CD4-positive, alpha-beta T cell treated with Interleukin-2 at 100 ng/mL for 4 hours (primary cell): ENCODE measurements at regions not wholly inside any gene's neighbourhood (a gene's known extent, or its start where the extent isn't known, plus 50 kb on each side); places are given as distances from the start of the nearest gene placed in this dataset.
"Not testable (repeated sequence)": the region's sequence is repeated elsewhere in the genome, so short reads cannot be mapped to it uniquely, and the experiment has no call there.

Experiments
- DNase-seq: peaks from one replicate; pipeline ENCODE4 v3.0.0-alpha.2; 2020; ENCODE audit warnings: low spot score

DNA sequence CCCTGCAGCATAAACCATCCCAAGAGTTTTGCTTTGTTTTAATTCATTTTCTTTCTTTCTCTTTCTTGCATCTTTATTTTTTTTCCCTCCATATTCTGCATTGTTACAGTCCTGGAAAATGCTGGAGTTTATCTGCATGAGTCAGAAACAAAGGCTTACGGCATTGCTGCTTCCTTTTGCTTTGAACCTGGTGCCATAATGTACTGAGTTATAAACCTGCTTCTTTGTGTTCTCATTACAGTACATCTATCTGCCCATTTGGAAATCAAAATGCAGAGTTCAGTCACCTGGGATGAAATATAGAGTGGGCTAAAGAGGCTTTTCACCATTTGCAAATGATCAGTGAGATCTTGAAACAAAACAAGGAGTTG is 1009.2 kb upstream of the FANCL start:
- no peak for DNase-seq

- no peak for DNase-seq
These were observed 1008.5 kb upstream of the FANCL start for GRCh38 chr2:59249441-59250306.

DNA sequence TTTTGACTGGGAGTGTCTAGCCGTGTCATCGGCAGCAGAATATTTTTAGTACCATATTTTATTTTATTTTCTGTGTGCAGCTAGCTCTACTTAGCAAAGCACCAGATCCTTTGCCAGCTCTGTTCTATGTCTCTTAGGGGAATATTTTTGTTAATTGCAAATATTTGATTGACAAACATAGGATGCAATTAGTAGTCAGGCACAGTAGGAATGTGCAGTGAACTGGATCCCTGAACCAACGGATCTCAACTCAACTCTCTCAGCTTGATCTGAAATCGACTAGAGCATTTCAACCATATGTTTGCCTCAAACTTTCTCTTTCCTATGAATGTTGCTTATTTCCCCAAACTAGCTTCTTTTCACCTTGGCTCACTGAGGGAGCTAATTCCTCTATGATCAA is 998.0 kb upstream of the FANCL start:
- DNase-seq: no peak

- no peak for DNase-seq
These were observed 996.2 kb upstream of the FANCL start for GRCh38 chr2:59237311-59237710.

DNA sequence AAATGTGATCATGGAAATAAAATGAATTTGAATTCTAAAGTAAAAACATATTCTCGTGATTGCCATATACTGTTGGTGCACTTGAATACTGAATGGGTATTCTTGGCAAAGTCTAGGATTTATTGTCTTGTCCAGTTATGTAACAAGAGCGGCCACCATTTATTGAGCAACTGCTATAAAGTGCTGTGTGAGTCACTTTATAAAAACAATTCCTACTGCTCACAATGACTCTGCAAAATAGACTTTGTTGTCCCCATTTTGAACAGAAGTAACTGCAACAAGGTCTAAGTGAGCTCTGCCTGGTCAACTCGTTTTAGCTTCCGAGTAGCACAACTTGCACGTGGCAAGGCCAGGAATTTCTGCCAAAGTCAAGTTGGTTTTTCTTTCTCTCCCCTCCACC is 995.6 kb upstream of the FANCL start:
- DNase-seq: no peak

GRCh38 chr2:59233920-59234319 is 992.8 kb upstream of the FANCL start:
- DNase-seq: no peak

- DNase-seq: no peak
These were observed 992.3 kb upstream of the FANCL start for GRCh38 chr2:59233448-59233847.

DNA sequence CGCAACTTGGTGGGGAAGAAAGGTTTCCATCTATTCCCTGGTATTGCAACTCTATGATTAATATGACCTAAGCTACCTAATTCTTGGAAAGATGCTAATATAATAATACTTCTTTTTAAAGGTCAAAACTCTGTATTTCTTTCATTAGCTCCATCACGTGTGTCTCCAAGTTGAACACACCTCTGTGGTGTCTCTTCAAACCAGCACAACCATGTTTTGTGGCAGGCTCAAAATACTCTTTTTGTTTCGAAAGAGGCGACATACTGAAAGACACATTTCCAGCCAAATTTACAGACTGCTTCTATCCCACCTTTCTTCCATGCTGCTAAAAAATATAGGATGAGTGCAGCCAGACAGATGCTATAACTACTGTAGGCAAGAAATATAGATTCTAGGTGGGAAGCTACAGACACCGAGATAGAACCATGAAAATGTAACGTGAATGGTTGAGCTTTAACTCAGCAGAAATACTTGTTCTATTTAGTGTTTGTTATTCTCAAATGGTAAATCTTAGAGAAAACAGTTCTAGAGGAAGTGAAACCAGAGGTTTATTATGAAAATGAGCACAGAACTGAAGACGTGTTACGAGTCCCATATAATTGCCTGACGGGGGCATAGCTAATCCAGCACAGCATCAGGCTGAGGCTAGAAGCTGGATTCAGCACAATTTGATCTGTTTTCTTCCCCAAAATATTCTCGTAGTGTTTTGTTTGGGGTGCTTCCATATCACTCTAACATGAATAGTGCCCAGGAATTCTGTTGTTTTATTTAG is 991.5 kb upstream of the FANCL start:
- DNase-seq: no peak

- not testable (repeated sequence) for DNase-seq
These were observed 985.2 kb upstream of the FANCL start for GRCh38 chr2:59226362-59226761.

GRCh38 chr2:59223742-59224141 is 982.6 kb upstream of the FANCL start:
- DNase-seq: no peak

DNA sequence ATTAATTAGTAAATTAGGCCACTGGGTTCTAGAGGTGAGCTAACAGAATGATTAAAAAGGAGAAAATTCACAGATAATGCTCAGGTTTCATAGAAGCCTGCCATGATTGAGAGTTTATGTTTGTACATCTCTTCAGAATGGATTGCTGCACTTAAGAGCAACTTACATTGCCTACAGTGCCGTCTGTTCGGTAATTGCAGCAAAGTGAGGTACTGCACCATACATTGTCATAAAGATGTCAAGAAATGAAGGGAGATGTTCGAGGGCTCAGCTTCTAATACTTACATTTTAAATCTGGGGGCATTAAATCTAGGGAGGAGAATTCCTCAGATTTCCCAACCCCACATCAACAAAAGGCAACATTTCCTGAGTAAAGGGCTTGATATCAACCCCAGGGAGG is 976.2 kb upstream of the FANCL start:
- no peak for DNase-seq

- no peak for DNase-seq
These were observed 965.2 kb upstream of the FANCL start for GRCh38 chr2:59206361-59206760.

DNA sequence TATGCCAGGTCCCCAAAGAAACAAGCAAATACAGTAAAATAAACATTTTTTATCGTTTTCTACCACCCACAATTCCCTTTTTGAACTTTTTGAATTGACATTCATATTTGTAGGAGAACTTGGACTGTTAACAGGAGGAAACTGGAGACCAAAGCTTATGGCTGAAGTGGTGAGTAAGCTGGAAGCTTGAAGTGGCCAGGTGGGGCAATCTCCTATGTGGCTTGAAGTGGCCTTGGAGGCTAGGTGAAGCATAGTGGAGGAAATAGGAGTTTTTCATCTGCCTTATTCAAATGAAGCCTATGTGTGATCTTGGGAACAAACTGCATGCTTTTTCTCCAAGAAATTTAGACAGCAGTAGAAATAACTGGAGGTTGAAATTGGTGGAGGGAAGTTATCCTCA is 962.9 kb upstream of the FANCL start:
- DNase-seq: no peak

DNA sequence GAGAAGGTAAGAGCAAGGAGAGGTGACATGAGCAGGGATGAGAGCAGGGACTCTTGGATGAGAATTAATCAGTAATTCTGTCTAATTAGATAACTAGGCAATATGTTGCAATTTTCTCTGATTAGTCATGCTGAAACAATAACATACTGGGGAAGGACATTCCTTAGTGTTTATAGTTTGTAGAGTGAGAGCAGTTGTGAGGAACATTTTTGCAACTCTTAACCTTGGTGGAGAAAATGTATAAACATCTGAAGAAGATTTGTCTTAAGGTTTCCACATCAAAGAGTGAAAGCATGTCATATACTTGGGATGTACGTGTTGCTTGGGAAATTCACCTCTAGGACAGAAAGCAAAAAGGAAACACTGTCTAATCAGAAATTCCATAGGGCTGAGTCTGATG is 955.4 kb upstream of the FANCL start:
- DNase-seq: no peak

GRCh38 chr2:59195851-59196250 is 954.7 kb upstream of the FANCL start:
- DNase-seq: no peak

GRCh38 chr2:59191781-59192180 is 950.7 kb upstream of the FANCL start:
- no peak for DNase-seq

DNA sequence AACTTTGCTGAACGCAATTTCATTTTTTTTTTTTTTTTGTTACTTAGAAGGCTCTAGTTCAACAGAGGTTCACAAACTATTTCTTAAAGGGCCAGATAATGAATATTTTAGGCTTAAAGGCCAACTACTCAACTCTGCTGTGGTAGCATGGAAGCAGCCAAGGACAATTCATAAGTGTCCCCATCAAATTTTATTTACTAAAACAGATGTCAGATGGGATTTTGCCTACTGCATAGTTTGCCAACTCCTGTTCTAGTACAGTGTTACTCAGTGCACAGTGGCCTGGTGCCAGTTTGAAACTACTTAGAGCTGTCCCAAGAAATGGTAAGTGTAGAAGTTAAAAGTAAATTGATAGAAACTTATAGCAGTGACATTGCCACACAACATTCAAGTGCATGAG is 949.4 kb upstream of the FANCL start:
- no peak for DNase-seq

DNA sequence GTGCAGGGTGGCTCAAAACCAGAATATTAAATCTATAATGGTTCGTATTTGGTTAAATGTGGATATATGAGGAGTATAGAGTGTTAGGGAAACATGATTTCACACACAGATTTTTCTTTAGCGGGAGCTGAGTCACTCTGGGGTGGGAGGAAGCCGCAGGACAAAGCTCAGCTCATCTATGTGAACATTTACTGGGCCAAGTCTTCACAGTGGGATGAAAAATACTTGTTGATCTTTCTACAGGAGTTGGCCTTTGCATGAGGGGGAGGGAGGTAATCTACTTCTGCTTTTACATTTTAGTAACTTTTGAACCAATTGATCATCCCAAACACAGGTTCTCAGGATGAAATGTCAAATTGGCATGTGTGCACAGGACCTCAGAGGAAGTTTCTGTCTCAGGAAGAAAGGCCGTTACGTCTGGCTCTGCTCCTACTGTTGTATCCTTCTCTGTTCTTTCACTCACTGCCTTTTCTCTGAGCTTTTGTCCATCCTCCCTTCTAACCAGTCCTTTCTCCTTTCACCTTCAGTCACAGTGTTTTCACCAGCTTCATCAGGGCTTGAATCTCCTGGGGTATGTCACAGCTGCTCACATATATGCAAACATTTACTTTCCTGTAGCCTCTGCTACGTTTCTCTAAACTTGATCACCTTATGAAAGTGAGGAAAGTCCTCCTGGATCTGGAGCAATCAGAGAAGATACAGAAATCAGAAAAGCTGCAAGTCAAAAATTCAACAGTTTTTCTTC is 943.3 kb upstream of the FANCL start:
- DNase-seq: no peak

DNA sequence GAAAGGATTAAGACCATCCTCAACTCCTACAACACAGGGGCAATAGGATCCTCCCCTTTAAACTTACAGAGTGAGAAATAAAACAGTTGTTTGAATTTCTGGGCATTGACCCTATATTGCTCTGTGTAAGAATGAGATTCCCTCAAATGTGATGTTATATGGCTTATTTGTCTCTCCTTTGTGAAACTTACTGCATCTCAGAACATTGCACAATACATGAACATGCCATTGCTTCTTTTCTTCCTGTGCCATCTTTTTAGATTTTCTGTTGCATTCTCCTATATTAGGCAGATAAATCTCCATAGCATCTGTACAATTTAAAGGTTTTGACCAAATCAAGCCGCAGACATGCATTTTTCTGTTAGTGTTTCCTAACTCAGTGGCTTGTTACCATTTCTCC is 941.9 kb upstream of the FANCL start:
- no peak for DNase-seq

- DNase-seq: no peak
These were observed 941.1 kb upstream of the FANCL start for GRCh38 chr2:59182249-59182648.

- DNase-seq: no peak
These were observed 940.2 kb upstream of the FANCL start for GRCh38 chr2:59181347-59181746.

DNA sequence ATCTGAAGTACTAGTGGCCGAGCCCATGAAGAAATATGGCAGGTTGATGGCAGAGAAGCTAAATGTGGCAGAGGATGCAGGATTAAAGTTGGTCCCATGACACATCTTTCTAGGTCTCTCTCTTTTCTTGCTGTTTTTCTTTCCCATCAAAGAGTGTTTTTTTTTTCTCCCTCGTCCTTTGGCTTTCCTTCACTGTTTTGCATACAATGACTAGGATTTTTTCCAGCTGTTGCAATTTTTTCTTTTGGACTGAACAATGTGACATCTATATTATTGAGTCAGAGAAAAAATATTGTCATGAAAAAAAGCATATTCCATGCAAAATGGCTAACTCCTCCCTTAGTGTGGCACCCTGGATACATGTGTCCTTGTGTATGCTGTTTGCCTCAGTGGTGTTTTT is 939.5 kb upstream of the FANCL start:
- DNase-seq: no peak

DNA sequence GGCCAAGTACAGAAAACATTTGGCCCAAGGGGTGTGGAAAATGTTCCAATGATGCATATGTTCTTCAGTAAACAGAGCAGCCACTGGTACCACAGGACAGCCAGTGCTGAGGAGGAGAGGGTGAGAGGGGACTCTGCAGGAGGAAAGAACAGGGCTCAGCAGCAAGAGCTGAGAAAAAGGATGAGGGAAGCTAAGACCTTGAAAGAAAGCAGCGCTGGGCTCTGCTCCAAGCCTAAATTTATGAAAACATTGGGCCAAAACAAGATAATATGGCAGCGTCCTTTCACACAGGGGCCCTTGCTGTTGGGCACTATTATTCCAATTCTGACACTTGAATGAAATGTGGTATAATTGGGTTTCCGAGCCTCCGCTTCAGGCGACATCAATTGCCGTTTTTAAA is 939.0 kb upstream of the FANCL start:
- no peak for DNase-seq
